DND-41 (cell line): ENCODE measurements at regions not wholly inside any gene's neighbourhood (a gene's known extent, or its start where the extent isn't known, plus 50 kb on each side); places are given as distances from the start of the nearest gene placed in this dataset.

Experiments used
- EZH2 ChIP-seq: IDR thresholded peaks from 3 replicates; pipeline ENCODE4 v1.6.1; 2012; ENCODE audit warnings: borderline replicate concordance, low read depth, mild to moderate bottlenecking, moderate library complexity, low read length, inconsistent platforms; ENCODE audit not compliant: severe bottlenecking
- TF ChIP-seq, protein P1 (sequence below): IDR thresholded peaks from 2 replicates; pipeline ENCODE4 v1.5.1; 2012; ENCODE audit warnings: borderline replicate concordance, low read length, moderate library complexity, mild to moderate bottlenecking; ENCODE audit not compliant: poor library complexity, severe bottlenecking; ENCODE audit errors: extremely low read depth

DNA sequence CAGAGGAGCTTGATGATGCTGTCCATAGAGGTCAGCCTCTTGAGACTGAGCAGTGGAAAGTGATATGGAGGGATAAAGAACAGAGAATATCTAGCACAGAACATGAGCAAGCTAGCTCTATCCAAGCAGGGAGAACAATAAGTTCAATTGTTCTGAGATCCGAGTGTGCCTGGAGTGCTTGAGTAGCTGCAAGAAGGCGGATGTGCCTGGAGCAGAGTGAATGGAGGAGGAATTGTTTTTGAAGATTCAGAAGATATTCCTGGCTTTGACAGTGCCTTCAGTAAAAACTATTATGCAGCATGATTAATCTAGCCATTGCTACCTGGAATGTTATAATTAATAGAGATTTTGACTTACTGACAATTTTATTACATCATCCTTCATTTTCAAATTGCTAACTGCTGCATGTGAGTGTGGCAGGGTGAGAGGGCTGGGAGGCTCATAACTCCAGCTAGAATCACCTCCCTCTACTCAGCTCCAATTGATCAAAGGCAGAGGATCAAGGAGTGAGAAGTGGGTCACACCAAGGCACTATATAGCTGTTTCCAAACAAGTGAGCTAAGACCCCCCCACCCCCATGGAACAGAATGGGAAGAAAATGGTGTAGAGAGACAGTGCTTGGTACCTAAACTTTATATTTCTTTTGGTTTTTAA lies 302.8 kb downstream of the ADRA2A start:
- TF ChIP-seq, protein P1, sequence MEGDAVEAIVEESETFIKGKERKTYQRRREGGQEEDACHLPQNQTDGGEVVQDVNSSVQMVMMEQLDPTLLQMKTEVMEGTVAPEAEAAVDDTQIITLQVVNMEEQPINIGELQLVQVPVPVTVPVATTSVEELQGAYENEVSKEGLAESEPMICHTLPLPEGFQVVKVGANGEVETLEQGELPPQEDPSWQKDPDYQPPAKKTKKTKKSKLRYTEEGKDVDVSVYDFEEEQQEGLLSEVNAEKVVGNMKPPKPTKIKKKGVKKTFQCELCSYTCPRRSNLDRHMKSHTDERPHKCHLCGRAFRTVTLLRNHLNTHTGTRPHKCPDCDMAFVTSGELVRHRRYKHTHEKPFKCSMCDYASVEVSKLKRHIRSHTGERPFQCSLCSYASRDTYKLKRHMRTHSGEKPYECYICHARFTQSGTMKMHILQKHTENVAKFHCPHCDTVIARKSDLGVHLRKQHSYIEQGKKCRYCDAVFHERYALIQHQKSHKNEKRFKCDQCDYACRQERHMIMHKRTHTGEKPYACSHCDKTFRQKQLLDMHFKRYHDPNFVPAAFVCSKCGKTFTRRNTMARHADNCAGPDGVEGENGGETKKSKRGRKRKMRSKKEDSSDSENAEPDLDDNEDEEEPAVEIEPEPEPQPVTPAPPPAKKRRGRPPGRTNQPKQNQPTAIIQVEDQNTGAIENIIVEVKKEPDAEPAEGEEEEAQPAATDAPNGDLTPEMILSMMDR, result no peak
- no peak for TF ChIP-seq EZH2
